HCT116 (cell line): ENCODE measurements at regions not wholly inside any gene's neighbourhood (a gene's known extent, or its start where the extent isn't known, plus 50 kb on each side); places are given as distances from the start of the nearest gene placed in this dataset.

ENCODE experiments used
- ATAC-seq: fragments of 200-7000 bp; cut with Tn5 transposase; 2 replicates; pipeline ENCODE4 v1.9.1; 2020; ENCODE audit warnings: mild to moderate bottlenecking, moderate library complexity
- BruUV-seq: library from RNA; stranded (reverse); fragments of 400-500 nt; replicated peaks from 2 replicates; lab custom pipeline; 2021; lab: Mats Ljungman, UMichigan
- CTCF ChIA-PET: fragments of 300-600 bp; sonication (Branson Sonifier 250); formaldehyde crosslinking; loops from one replicate; lab custom pipeline; 2021; ENCODE audit warnings: antibody characterized with exemption; lab: Charles Lee
- POLR2A ChIA-PET: fragments of 300-600, 350-600 bp; sonication (Branson Sonifier 250); formaldehyde crosslinking; loops from one replicate; lab custom pipeline; 2021; ENCODE audit warnings: antibody characterized with exemption; lab: Charles Lee
- RAD21 ChIA-PET, 2 experiments: fragments of 300-600 bp; sonication (Branson Sonifier 250); formaldehyde crosslinking; loops; one replicate each; lab custom pipeline; 2023; ENCODE audit warnings: low total read pairs in 2 of 2; ENCODE audit not compliant: uncharacterized antibody in 2 of 2, unreplicated experiment in 2 of 2, low non-redundant PET in 1 of 2; lab: Charles Lee
- DNase-seq: peaks from one replicate; pipeline ENCODE4 v3.0.0-alpha.2; 2010; ENCODE audit warnings: low read depth, low spot score
- H2AFZ ChIP-seq: fragments of 200-600 bp; shearing (Covaris generic), sonication (generic); 2 replicates; pipeline ENCODE4 v1.6.1; 2017; ENCODE audit warnings: low read depth, mixed run types, mixed read lengths, antibody characterized with exemption, low read length; ENCODE audit not compliant: poor library complexity, severe bottlenecking
- H3K27ac ChIP-seq: 2 replicates; pipeline ENCODE4 v1.5.1; 2012; ENCODE audit warnings: low read depth, low read length
- H3K27me3 ChIP-seq: fragments of 200-600 bp; sonication (generic); 2 replicates; pipeline ENCODE4 v1.6.1; 2016; ENCODE audit warnings: mixed run types, low read length, mixed read lengths; ENCODE audit not compliant: insufficient read depth
- H3K36me3 ChIP-seq, 2 experiments: fragments of 200-500 bp in 1 of 2; fragments of 200-600 bp in 1 of 2; sonication (Bioruptor generic) in 1 of 2; sonication (generic) in 1 of 2; 2 replicates each; pipeline versions ENCODE4 v1.5.1 to v1.6.1; 2014 to 2016; ENCODE audit warnings: low read length in 2 of 2, inconsistent platforms in 1 of 2, mixed read lengths in 1 of 2, mixed run types in 1 of 2; ENCODE audit not compliant: insufficient read depth in 2 of 2, control insufficient read depth in 1 of 2
- H3K4me1 ChIP-seq, 2 experiments: fragments of 200-600 bp in 1 of 2; sonication (generic) in 1 of 2; 2 replicates each; pipeline versions ENCODE4 v1.5.1 to v1.6.1; 2012 to 2017; ENCODE audit warnings: low read length in 2 of 2, inconsistent platforms in 1 of 2, mild to moderate bottlenecking in 1 of 2, mixed read lengths in 1 of 2, mixed run types in 1 of 2, moderate library complexity in 1 of 2; ENCODE audit not compliant: insufficient read depth in 2 of 2, control insufficient read depth in 1 of 2
- H3K4me2 ChIP-seq: fragments of 200-600 bp; sonication (generic); 2 replicates; pipeline ENCODE4 v1.6.1; 2017; ENCODE audit warnings: mixed run types, low read length, mixed read lengths
- H3K4me3 ChIP-seq, 2 experiments: fragments of 200-600 bp in 1 of 2; sonication (generic) in 1 of 2; replicated peaks in 1 of 2; 2 replicates each; pipeline ENCODE4 v1.5.1; 2011 to 2016; ENCODE audit warnings: low read length in 2 of 2, control low read depth in 1 of 2, low read depth in 1 of 2, mild to moderate bottlenecking in 1 of 2, mixed read lengths in 1 of 2, mixed run types in 1 of 2
- H3K79me2 ChIP-seq: fragments of 200-600 bp; sonication (generic); 2 replicates; pipeline ENCODE4 v1.6.1; 2017; ENCODE audit warnings: mild to moderate bottlenecking, mixed run types, low read length, moderate library complexity, mixed read lengths; ENCODE audit not compliant: insufficient read depth
- H3K9ac ChIP-seq: fragments of 200-600 bp; sonication (generic); 2 replicates; pipeline ENCODE4 v1.6.1; 2016; ENCODE audit warnings: low read length, mixed read lengths
- H3K9me2 ChIP-seq: fragments of 200-600 bp; sonication (generic), shearing (Covaris generic); 2 replicates; pipeline ENCODE4 v1.6.1; 2017; ENCODE audit warnings: mixed run types, mild to moderate bottlenecking, moderate library complexity; ENCODE audit not compliant: insufficient read depth
- H3K9me3 ChIP-seq, 2 experiments: fragments of 200-500 bp in 1 of 2; fragments of 200-600 bp in 1 of 2; sonication (Bioruptor generic) in 1 of 2; sonication (generic) in 1 of 2; 2 replicates each; pipeline ENCODE4 v1.6.1; 2014 to 2017; ENCODE audit warnings: low read length in 2 of 2, mixed read lengths in 2 of 2, inconsistent platforms in 1 of 2, low read depth in 1 of 2, mild to moderate bottlenecking in 1 of 2, mixed run types in 1 of 2, moderate library complexity in 1 of 2; ENCODE audit not compliant: control insufficient read depth in 1 of 2, insufficient read depth in 1 of 2
- H4K20me1 ChIP-seq: fragments of 200-600 bp; sonication (generic), shearing (Covaris generic); 2 replicates; pipeline ENCODE4 v1.6.1; 2017; ENCODE audit warnings: mixed run types, mild to moderate bottlenecking, moderate library complexity; ENCODE audit not compliant: insufficient read depth
- CBX3 ChIP-seq: IDR thresholded peaks from 2 replicates; pipeline ENCODE4 v1.6.1; 2012; ENCODE audit warnings: low read depth
- EGR1 ChIP-seq: IDR thresholded peaks from 2 replicates; pipeline ENCODE4 v1.6.1; 2012; ENCODE audit warnings: low read depth
- EZH2 ChIP-seq: fragments of 200-600 bp; sonication (generic); IDR thresholded peaks from 2 replicates; pipeline ENCODE4 v1.6.1; 2017; ENCODE audit warnings: antibody characterized with exemption, mixed run types
- FOSL1 ChIP-seq: IDR thresholded peaks from 2 replicates; pipeline ENCODE4 v1.6.1; 2012; ENCODE audit warnings: low read depth
- JUND ChIP-seq: IDR thresholded peaks from 2 replicates; pipeline ENCODE4 v1.6.1; 2012
- POLR2AphosphoS5 ChIP-seq: IDR thresholded peaks from 2 replicates; pipeline ENCODE4 v1.6.1; 2011; ENCODE audit warnings: mild to moderate bottlenecking, low read depth, low read length, moderate library complexity
- RAD21 ChIP-seq: IDR thresholded peaks from 2 replicates; pipeline ENCODE4 v1.6.1; 2012; ENCODE audit warnings: low read depth, mild to moderate bottlenecking
- SIN3A ChIP-seq: IDR thresholded peaks from 2 replicates; pipeline ENCODE4 v1.6.1; 2012; ENCODE audit warnings: low read depth
- TCF7L2 ChIP-seq: IDR thresholded peaks from 2 replicates; pipeline ENCODE4 v1.7.0; 2011; ENCODE audit warnings: borderline replicate concordance, inconsistent platforms; ENCODE audit not compliant: insufficient read depth, insufficient read length; ENCODE audit errors: extremely low read depth
- YY1 ChIP-seq: IDR thresholded peaks from 2 replicates; pipeline ENCODE4 v1.6.1; 2011; ENCODE audit warnings: low read length, low read depth, moderate library complexity, mild to moderate bottlenecking; ENCODE audit not compliant: insufficient replicate concordance; ENCODE audit errors: extremely low read depth
- intact Hi-C: fragments of 100-400 bp; cut with micrococcal nuclease; formaldehyde crosslinking; loops from 2 replicates; pipeline ENCODE4 v1.10.0; 2022
- TF ChIP-seq, protein P1 (sequence below), 3 experiments: fragments of 200-600 bp in 1 of 3; sonication (generic) in 1 of 3; IDR thresholded peaks in 2 of 3; conservative IDR thresholded peaks in 1 of 3; 2 replicates each; pipeline ENCODE4 v1.5.1; 2012 to 2017; ENCODE audit warnings: low read depth in 2 of 3, low read length in 2 of 3, antibody characterized with exemption in 1 of 3, borderline replicate concordance in 1 of 3, control low read depth in 1 of 3, mild to moderate bottlenecking in 1 of 3, mixed read lengths in 1 of 3, mixed run types in 1 of 3, moderate library complexity in 1 of 3; ENCODE audit not compliant: insufficient read depth in 1 of 3
- TF ChIP-seq, protein P2 (sequence below): IDR thresholded peaks from 2 replicates; pipeline ENCODE4 v1.6.1; 2012
- TF ChIP-seq, protein P3 (sequence below): IDR thresholded peaks from 2 replicates; pipeline ENCODE4 v1.6.1; 2012

- Histone ChIP-seq H3K4me2 (no peak overlapping the region), H3K4me1 (no peaks in the 10 kb centered on the region), H3K79me2 (no peaks in the 10 kb centered on the region), H4K20me1 (no peaks in the 10 kb centered on the region), H3K27me3 (no peaks in the 10 kb centered on the region), H2AFZ (no peak overlapping the region), H3K27ac (no peak overlapping the region), H3K9ac (no peak overlapping the region), H3K9me2 (no peaks in the 10 kb centered on the region), H3K9me3 (peaks cover 12 to 30% of the 10 kb centered on the region in 2 experiments; a peak in 2 of 4 replicates), H3K36me3 (no peaks in the 10 kb centered on the region), H3K4me3 (no peak overlapping the region)
- no peak for TF ChIP-seq EGR1
- no peak for TF ChIP-seq POLR2AphosphoS5
- TF ChIP-seq FOSL1, result no peak
- TF ChIP-seq JUND, result no peak
- TF ChIP-seq, protein P1, sequence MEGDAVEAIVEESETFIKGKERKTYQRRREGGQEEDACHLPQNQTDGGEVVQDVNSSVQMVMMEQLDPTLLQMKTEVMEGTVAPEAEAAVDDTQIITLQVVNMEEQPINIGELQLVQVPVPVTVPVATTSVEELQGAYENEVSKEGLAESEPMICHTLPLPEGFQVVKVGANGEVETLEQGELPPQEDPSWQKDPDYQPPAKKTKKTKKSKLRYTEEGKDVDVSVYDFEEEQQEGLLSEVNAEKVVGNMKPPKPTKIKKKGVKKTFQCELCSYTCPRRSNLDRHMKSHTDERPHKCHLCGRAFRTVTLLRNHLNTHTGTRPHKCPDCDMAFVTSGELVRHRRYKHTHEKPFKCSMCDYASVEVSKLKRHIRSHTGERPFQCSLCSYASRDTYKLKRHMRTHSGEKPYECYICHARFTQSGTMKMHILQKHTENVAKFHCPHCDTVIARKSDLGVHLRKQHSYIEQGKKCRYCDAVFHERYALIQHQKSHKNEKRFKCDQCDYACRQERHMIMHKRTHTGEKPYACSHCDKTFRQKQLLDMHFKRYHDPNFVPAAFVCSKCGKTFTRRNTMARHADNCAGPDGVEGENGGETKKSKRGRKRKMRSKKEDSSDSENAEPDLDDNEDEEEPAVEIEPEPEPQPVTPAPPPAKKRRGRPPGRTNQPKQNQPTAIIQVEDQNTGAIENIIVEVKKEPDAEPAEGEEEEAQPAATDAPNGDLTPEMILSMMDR (IDR thresholded peaks at IDR 0.05 in 2 of 3, conservative IDR thresholded peaks at IDR 0.05 in 1 of 3; ENCODE audit: borderline replicate concordance in 1 of 3, insufficient read depth in 1 of 3, low read depth in 2 of 3, low read length in 2 of 3), result no peak
- no peak for TF ChIP-seq YY1
- no peak for TF ChIP-seq CBX3
- TF ChIP-seq, protein P2, sequence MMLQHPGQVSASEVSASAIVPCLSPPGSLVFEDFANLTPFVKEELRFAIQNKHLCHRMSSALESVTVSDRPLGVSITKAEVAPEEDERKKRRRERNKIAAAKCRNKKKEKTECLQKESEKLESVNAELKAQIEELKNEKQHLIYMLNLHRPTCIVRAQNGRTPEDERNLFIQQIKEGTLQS, result no peak
- no peak for TF ChIP-seq SIN3A
- TF ChIP-seq, protein P3, sequence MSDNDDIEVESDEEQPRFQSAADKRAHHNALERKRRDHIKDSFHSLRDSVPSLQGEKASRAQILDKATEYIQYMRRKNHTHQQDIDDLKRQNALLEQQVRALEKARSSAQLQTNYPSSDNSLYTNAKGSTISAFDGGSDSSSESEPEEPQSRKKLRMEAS, result no peak
- no peak for TF ChIP-seq RAD21
- TF ChIP-seq EZH2, result no peak
- TF ChIP-seq TCF7L2, result no peak
- BruUV-seq, result no TSS peak
- intact Hi-C loops, result no loop called here
- ChIA-PET CTCF (no interaction called here), RAD21 (no interaction called here), POLR2A (no interaction called here)
- ATAC-seq, result no peak
- no peak for DNase-seq
Observed at GRCh38 chr5:17816944-17817343, 182.7 kb downstream of the TAF11L14 start.
